ENCODE measurements at regions not wholly inside any gene's neighbourhood (a gene's known extent, or its start where the extent isn't known, plus 50 kb on each side); places are given as distances from the start of the nearest gene placed in this dataset.
"Not testable (repeated sequence)": the region's sequence is repeated elsewhere in the genome, so short reads cannot be mapped to it uniquely, and the experiment has no call there.

GRCh38 chr6:73984571-73985210 is 288.7 kb downstream of the CD109 start:
- H3K27me3 Mint-ChIP-seq: no peaks in the 10 kb centered on the region
- H3K4me1 Mint-ChIP-seq (ENCODE audit: low read depth): no peaks in the 10 kb centered on the region
- no peak overlapping the region for H3K4me3 Mint-ChIP-seq (ENCODE audit: low read depth)
- H3K9me3 Mint-ChIP-seq (ENCODE audit: low read depth): no peaks in the 10 kb centered on the region
- DNase-seq (ENCODE audit: low spot score, unreplicated experiment): no peak
- H3K27ac Mint-ChIP-seq: no peak overlapping the region
- no peak for TF ChIP-seq CTCF (IDR thresholded peaks at IDR 0.05; ENCODE audit: unreplicated experiment)
- H3K36me3 Mint-ChIP-seq (ENCODE audit: insufficient read depth): no peaks in the 10 kb centered on the region

DNA sequence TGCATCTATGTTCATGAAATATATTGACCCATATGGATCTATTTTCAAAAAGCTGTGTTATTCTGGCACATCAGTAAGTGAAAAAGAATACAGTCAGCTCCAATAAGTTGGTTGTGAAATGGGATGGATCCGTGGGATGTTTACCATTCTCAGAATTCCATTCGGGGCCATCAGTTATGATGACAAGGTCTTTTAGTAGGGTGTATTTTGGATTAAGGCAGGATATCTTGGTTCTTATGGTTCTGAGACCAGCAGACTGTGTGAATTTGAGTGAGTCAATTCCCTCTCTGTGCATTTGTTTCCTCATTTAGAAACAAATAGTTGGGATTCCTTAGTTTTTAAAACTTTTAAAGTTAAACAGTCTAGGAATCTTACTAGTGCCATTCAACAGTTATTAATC is 287.4 kb downstream of the CD109 start:
- H3K27ac Mint-ChIP-seq: no peak overlapping the region
- no peaks in the 10 kb centered on the region for H3K4me1 Mint-ChIP-seq (ENCODE audit: low read depth)
- H3K36me3 Mint-ChIP-seq (ENCODE audit: insufficient read depth): no peaks in the 10 kb centered on the region
- no peak for TF ChIP-seq CTCF (IDR thresholded peaks at IDR 0.05; ENCODE audit: unreplicated experiment)
- H3K27me3 Mint-ChIP-seq: no peaks in the 10 kb centered on the region
- no peaks in the 10 kb centered on the region for H3K9me3 Mint-ChIP-seq (ENCODE audit: low read depth)
- DNase-seq (ENCODE audit: low spot score, unreplicated experiment): no peak
- H3K4me3 Mint-ChIP-seq (ENCODE audit: low read depth): no peak overlapping the region

- no peaks in the 10 kb centered on the region for H3K27me3 Mint-ChIP-seq
- no peak for TF ChIP-seq CTCF (IDR thresholded peaks at IDR 0.05; ENCODE audit: unreplicated experiment)
- H3K27ac Mint-ChIP-seq: no peak overlapping the region
- H3K4me3 Mint-ChIP-seq (ENCODE audit: low read depth): no peak overlapping the region
- DNase-seq (ENCODE audit: low spot score, unreplicated experiment): no peak
- H3K9me3 Mint-ChIP-seq (ENCODE audit: low read depth): peaks cover 12% of the 10 kb centered on the region
- H3K36me3 Mint-ChIP-seq (ENCODE audit: insufficient read depth): no peaks in the 10 kb centered on the region
- no peaks in the 10 kb centered on the region for H3K4me1 Mint-ChIP-seq (ENCODE audit: low read depth)
Observed at GRCh38 chr6:73980096-73980495, 284.1 kb downstream of the CD109 start.

DNA sequence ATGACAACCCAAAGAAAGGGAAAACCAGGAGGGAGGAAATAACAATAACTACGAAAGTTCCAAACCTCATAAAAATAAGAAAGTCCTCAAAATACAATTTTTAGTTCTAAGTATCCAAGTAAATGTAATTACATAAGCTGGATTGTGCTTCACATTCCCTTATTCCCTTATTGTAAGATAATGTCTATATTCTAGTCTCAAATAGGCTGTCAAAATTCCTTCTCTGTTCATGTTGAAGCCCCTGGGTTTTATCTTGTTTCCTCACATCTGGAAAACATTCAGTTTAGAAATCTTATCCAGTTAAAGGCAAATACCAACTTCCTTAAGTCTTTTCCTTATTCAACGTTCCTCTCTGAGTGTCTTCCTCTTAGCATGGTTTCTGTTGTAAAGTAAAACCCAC is 282.3 kb downstream of the CD109 start:
- no peak for DNase-seq (ENCODE audit: low spot score, unreplicated experiment)
- peaks cover 17% of the 10 kb centered on the region for H3K9me3 Mint-ChIP-seq (ENCODE audit: low read depth)
- no peak overlapping the region for H3K4me3 Mint-ChIP-seq (ENCODE audit: low read depth)
- H3K27me3 Mint-ChIP-seq: no peaks in the 10 kb centered on the region
- H3K4me1 Mint-ChIP-seq (ENCODE audit: low read depth): no peaks in the 10 kb centered on the region
- H3K27ac Mint-ChIP-seq: no peak overlapping the region
- no peak for TF ChIP-seq CTCF (IDR thresholded peaks at IDR 0.05; ENCODE audit: unreplicated experiment)
- H3K36me3 Mint-ChIP-seq (ENCODE audit: insufficient read depth): no peaks in the 10 kb centered on the region

GRCh38 chr6:73972518-73972917 is 276.5 kb downstream of the CD109 start:
- H3K36me3 Mint-ChIP-seq (ENCODE audit: insufficient read depth); H3K27me3 Mint-ChIP-seq; H3K4me1 Mint-ChIP-seq (ENCODE audit: low read depth); H3K4me3 Mint-ChIP-seq (ENCODE audit: low read depth); DNase-seq (ENCODE audit: low spot score, unreplicated experiment); H3K27ac Mint-ChIP-seq: not testable (repeated sequence)
- H3K9me3 Mint-ChIP-seq (ENCODE audit: low read depth): peaks cover 17% of the 10 kb centered on the region
